ENCODE measurements at regions not wholly inside any gene's neighbourhood (a gene's known extent, or its start where the extent isn't known, plus 50 kb on each side); places are given as distances from the start of the nearest gene placed in this dataset.

GRCh38 chr4:132395561-132395960 lies 753.5 kb upstream of the PCDH10 start:
- no peaks in the 10 kb centered on the region for H3K27me3 Mint-ChIP-seq (ENCODE audit: unreplicated experiment)
- no peak overlapping the region for H3K27ac Mint-ChIP-seq (ENCODE audit: unreplicated experiment)
- H3K4me1 Mint-ChIP-seq (ENCODE audit: unreplicated experiment) = peaks cover 29% of the 10 kb centered on the region
- DNase-seq (ENCODE audit: extremely low spot score, unreplicated experiment) = no peak
- H3K36me3 Mint-ChIP-seq (ENCODE audit: unreplicated experiment) = no peaks in the 10 kb centered on the region
- no peak for TF ChIP-seq CTCF (IDR thresholded peaks at IDR 0.05)
- peaks cover under 1% of the 10 kb centered on the region for H3K9me3 Mint-ChIP-seq (ENCODE audit: unreplicated experiment)
- H3K4me3 Mint-ChIP-seq (ENCODE audit: unreplicated experiment) = no peak overlapping the region

GRCh38 chr4:132396636-132397035 lies 752.5 kb upstream of the PCDH10 start:
- TF ChIP-seq CTCF (IDR thresholded peaks at IDR 0.05) = no peak
- Mint-ChIP-seq H3K27me3 (ENCODE audit: unreplicated experiment) (no peaks in the 10 kb centered on the region), H3K36me3 (ENCODE audit: unreplicated experiment) (no peaks in the 10 kb centered on the region), H3K4me3 (ENCODE audit: unreplicated experiment) (no peak overlapping the region), H3K27ac (ENCODE audit: unreplicated experiment) (no peak overlapping the region), H3K9me3 (ENCODE audit: unreplicated experiment) (peaks cover 5% of the 10 kb centered on the region), H3K4me1 (ENCODE audit: unreplicated experiment) (peaks cover 29% of the 10 kb centered on the region)
- DNase-seq (ENCODE audit: extremely low spot score, unreplicated experiment) = no peak

GRCh38 chr4:132417220-132417619 lies 731.9 kb upstream of the PCDH10 start:
- DNase-seq (ENCODE audit: extremely low spot score, unreplicated experiment) = no peak
- no peak for TF ChIP-seq CTCF (IDR thresholded peaks at IDR 0.05)
- Mint-ChIP-seq H3K4me3 (ENCODE audit: unreplicated experiment) (no peak overlapping the region), H3K27ac (ENCODE audit: unreplicated experiment) (no peak overlapping the region), H3K9me3 (ENCODE audit: unreplicated experiment) (peaks cover 45% of the 10 kb centered on the region), H3K4me1 (ENCODE audit: unreplicated experiment) (no peaks in the 10 kb centered on the region), H3K27me3 (ENCODE audit: unreplicated experiment) (no peaks in the 10 kb centered on the region), H3K36me3 (ENCODE audit: unreplicated experiment) (no peaks in the 10 kb centered on the region)

GRCh38 chr4:132427125-132427524 lies 722.0 kb upstream of the PCDH10 start:
- Mint-ChIP-seq H3K4me3 (ENCODE audit: unreplicated experiment) (no peak overlapping the region), H3K36me3 (ENCODE audit: unreplicated experiment) (no peaks in the 10 kb centered on the region), H3K27ac (ENCODE audit: unreplicated experiment) (no peak overlapping the region), H3K4me1 (ENCODE audit: unreplicated experiment) (no peaks in the 10 kb centered on the region), H3K9me3 (ENCODE audit: unreplicated experiment) (no peaks in the 10 kb centered on the region), H3K27me3 (ENCODE audit: unreplicated experiment) (peaks cover 3% of the 10 kb centered on the region)
- no peak for TF ChIP-seq CTCF (IDR thresholded peaks at IDR 0.05)
- no peak for DNase-seq (ENCODE audit: extremely low spot score, unreplicated experiment)

- Mint-ChIP-seq H3K36me3 (ENCODE audit: unreplicated experiment) (no peaks in the 10 kb centered on the region), H3K9me3 (ENCODE audit: unreplicated experiment) (no peaks in the 10 kb centered on the region), H3K4me3 (ENCODE audit: unreplicated experiment) (no peak overlapping the region), H3K4me1 (ENCODE audit: unreplicated experiment) (no peaks in the 10 kb centered on the region), H3K27ac (ENCODE audit: unreplicated experiment) (no peak overlapping the region), H3K27me3 (ENCODE audit: unreplicated experiment) (peaks cover 6% of the 10 kb centered on the region)
- no peak for TF ChIP-seq CTCF (IDR thresholded peaks at IDR 0.05)
- DNase-seq (ENCODE audit: extremely low spot score, unreplicated experiment) = no peak
Observed at GRCh38 chr4:132437117-132437516, 712.0 kb upstream of the PCDH10 start.

Data from osteocyte (in vitro differentiated cells).